Loucy (cell line): ENCODE measurements at regions not wholly inside any gene's neighbourhood (a gene's known extent, or its start where the extent isn't known, plus 50 kb on each side); places are given as distances from the start of the nearest gene placed in this dataset.

Experiments used
- CTCF ChIP-seq: fragments of 200-600 bp; sonication (generic); conservative IDR thresholded peaks from 2 replicates; pipeline ENCODE4 v1.5.1; 2014; ENCODE audit warnings: mild to moderate bottlenecking, antibody characterized with exemption, low read length
- EZH2phosphoT487 ChIP-seq: fragments of 200-600 bp; IDR thresholded peaks from 2 replicates; pipeline ENCODE4 v1.6.1; 2018; ENCODE audit warnings: antibody characterized with exemption, mild to moderate bottlenecking, moderate library complexity, borderline replicate concordance

GRCh38 chr12:45613855-45614254 lies 115.7 kb upstream of the ARID2 start:
- TF ChIP-seq CTCF, result no peak
- TF ChIP-seq EZH2phosphoT487, result no peak
